WI38 (cell line): ENCODE measurements at regions not wholly inside any gene's neighbourhood (a gene's known extent, or its start where the extent isn't known, plus 50 kb on each side); places are given as distances from the start of the nearest gene placed in this dataset.
"Not testable (repeated sequence)": the region's sequence is repeated elsewhere in the genome, so short reads cannot be mapped to it uniquely, and the experiment has no call there.

Source experiments
- H3K4me3 ChIP-seq: 2 replicates; pipeline ENCODE4 v1.5.1; 2011; ENCODE audit warnings: low read depth, mild to moderate bottlenecking, control low read depth, low read length
- TF ChIP-seq, protein P1 (sequence below): IDR thresholded peaks from 2 replicates; pipeline ENCODE4 v1.5.1; 2012; ENCODE audit warnings: low read depth, mild to moderate bottlenecking, control low read depth, low read length

DNA sequence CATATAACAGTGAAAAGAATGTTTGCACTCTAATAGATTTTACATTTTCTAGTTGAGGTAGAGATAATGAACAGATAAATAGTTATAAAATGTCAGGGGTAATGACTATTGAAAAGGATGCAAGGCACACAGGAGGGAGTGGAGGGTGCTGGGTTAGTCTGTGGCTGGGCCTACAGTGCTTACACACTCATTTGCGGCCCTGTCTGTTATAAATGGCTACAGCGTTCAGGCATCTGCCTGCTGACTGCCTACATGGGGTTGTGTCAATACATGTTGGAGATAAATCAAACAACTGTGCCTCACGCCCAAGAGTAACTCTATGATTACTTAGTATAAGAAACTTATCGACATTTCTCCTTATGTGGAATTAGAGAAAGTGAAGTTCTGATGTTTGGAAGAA, 313.3 kb downstream of the ACTR3B start:
- TF ChIP-seq, protein P1, sequence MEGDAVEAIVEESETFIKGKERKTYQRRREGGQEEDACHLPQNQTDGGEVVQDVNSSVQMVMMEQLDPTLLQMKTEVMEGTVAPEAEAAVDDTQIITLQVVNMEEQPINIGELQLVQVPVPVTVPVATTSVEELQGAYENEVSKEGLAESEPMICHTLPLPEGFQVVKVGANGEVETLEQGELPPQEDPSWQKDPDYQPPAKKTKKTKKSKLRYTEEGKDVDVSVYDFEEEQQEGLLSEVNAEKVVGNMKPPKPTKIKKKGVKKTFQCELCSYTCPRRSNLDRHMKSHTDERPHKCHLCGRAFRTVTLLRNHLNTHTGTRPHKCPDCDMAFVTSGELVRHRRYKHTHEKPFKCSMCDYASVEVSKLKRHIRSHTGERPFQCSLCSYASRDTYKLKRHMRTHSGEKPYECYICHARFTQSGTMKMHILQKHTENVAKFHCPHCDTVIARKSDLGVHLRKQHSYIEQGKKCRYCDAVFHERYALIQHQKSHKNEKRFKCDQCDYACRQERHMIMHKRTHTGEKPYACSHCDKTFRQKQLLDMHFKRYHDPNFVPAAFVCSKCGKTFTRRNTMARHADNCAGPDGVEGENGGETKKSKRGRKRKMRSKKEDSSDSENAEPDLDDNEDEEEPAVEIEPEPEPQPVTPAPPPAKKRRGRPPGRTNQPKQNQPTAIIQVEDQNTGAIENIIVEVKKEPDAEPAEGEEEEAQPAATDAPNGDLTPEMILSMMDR = no peak
- no peak overlapping the region for H3K4me3 ChIP-seq

DNA sequence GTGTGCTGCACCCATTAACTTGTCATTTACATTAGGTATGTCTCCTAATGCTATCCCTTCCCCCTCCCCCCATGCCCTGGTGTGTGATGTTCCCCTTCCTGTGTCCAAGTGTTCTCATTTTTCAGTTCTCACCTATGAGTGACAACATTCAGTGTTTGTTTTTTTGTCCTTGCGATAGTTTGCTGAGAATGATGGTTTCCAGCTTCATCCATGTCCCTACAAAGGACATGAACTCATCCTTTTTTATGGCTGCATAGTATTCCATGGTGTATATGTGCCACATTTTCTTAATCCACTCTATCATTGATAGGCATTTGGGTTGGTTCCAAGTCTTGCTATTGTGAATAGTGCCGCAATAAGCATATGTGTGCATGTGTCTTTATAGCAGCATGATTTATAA, 316.7 kb downstream of the ACTR3B start:
- H3K4me3 ChIP-seq = not testable (repeated sequence)

- TF ChIP-seq, protein P1 = no peak
- H3K4me3 ChIP-seq = no peak overlapping the region
Measured at GRCh38 chr7:153081496-153081895, 321.9 kb downstream of the ACTR3B start.

DNA sequence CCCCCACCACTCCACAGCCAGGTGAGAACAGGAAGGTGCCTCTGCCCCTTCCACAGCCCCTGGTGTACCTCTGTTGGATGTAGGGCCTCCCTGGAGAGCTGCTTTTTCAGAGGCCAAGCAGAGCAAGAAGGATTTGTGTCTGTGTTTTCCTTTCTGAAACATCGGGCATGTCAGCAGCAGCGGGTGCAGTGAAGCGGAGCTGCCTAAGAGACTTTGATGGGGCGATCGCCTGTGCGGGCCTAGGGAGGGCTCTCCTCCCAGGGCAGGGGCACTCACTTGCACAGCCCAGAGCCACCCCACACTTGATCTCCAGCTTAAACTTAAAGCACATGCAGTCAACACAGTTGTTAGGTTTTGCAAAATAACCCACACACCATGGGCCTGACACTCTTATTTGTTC, 324.7 kb downstream of the ACTR3B start:
- TF ChIP-seq, protein P1 = no peak
- H3K4me3 ChIP-seq = no peak overlapping the region

DNA sequence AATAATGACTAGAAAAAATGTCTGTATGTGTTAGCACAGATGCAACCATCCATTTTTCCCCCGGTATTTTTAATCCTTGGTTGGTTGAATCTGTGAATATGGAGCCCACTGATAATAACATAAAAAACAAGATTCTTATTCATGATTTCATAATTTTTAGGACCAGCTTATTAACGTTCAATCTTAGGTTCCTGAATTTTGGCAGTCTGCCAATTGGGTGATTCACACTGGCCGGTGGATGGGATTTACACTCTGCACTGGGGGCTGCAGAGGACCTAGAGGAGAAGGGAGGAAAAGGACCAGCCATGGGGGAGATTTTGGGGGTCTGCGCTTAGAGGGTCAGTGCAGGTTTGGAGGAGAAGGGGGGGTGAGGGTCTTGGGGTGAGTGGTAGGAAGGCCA, 327.9 kb downstream of the ACTR3B start:
- TF ChIP-seq, protein P1 = no peak
- H3K4me3 ChIP-seq = no peak overlapping the region

- no peak overlapping the region for H3K4me3 ChIP-seq
- TF ChIP-seq, protein P1 = no peak
Measured at GRCh38 chr7:153088601-153089000, 329.0 kb downstream of the ACTR3B start.

DNA sequence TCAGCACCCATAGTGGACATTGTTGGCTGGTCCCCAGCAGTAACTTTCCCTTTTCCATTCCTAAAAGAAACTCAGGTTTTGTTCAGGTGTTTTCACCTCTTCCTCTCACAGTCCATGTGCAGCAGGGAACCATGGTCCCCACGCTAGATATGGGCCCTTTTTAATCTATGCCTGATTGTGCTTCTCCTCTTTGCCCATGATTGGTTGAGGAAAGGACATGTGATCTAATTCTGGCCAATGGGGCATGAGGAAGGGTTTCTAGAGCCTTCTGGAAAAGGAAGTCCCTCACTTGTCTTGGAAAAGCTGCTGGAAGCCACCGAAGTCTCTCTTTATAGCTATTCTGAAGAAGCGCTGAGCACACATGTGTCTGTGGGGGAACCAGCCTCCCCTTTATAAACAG, 330.7 kb downstream of the ACTR3B start:
- TF ChIP-seq, protein P1 = no peak
- no peak overlapping the region for H3K4me3 ChIP-seq

- no peak overlapping the region for H3K4me3 ChIP-seq
- TF ChIP-seq, protein P1 = no peak
Measured at GRCh38 chr7:153090764-153091163, 331.2 kb downstream of the ACTR3B start.
